ENCODE measurements at regions not wholly inside any gene's neighbourhood (a gene's known extent, or its start where the extent isn't known, plus 50 kb on each side); places are given as distances from the start of the nearest gene placed in this dataset.

- DNase-seq (ENCODE audit: low spot score): no peak
Measured at GRCh38 chr5:125602184-125602583, 821.0 kb upstream of the GRAMD2B start.

- DNase-seq (ENCODE audit: low spot score): no peak
Measured at GRCh38 chr5:125603321-125603720, 819.9 kb upstream of the GRAMD2B start.

- DNase-seq (ENCODE audit: low spot score): no peak
Measured at GRCh38 chr5:125604104-125604503, 819.1 kb upstream of the GRAMD2B start.

GRCh38 chr5:125607018-125607417 is 816.2 kb upstream of the GRAMD2B start:
- no peak for DNase-seq (ENCODE audit: low spot score)

- DNase-seq (ENCODE audit: low spot score): no peak
Measured at GRCh38 chr5:125609011-125609410, 814.2 kb upstream of the GRAMD2B start.

GRCh38 chr5:125610892-125611291 is 812.3 kb upstream of the GRAMD2B start:
- DNase-seq (ENCODE audit: low spot score): no peak

GRCh38 chr5:125611541-125611940 is 811.7 kb upstream of the GRAMD2B start:
- no peak for DNase-seq (ENCODE audit: low spot score)

- DNase-seq (ENCODE audit: low spot score): no peak
Measured at GRCh38 chr5:125612181-125612721, 811.0 kb upstream of the GRAMD2B start.

GRCh38 chr5:125612776-125613175 is 810.4 kb upstream of the GRAMD2B start:
- DNase-seq (ENCODE audit: low spot score): no peak

GRCh38 chr5:125630237-125630636 is 793.0 kb upstream of the GRAMD2B start:
- no peak for DNase-seq (ENCODE audit: low spot score)

GRCh38 chr5:125633523-125633922 is 789.7 kb upstream of the GRAMD2B start:
- DNase-seq (ENCODE audit: low spot score): no peak

- DNase-seq (ENCODE audit: low spot score): no peak
Measured at GRCh38 chr5:125634216-125634835, 788.9 kb upstream of the GRAMD2B start.

GRCh38 chr5:125639858-125640257 is 783.4 kb upstream of the GRAMD2B start:
- no peak for DNase-seq (ENCODE audit: low spot score)

GRCh38 chr5:125652761-125653160 is 770.4 kb upstream of the GRAMD2B start:
- no peak for DNase-seq (ENCODE audit: low spot score)

GRCh38 chr5:125654392-125654791 is 768.8 kb upstream of the GRAMD2B start:
- no peak for DNase-seq (ENCODE audit: low spot score)

- no peak for DNase-seq (ENCODE audit: low spot score)
Measured at GRCh38 chr5:125655156-125655555, 768.1 kb upstream of the GRAMD2B start.

- DNase-seq (ENCODE audit: low spot score): no peak
Measured at GRCh38 chr5:125657936-125658335, 765.3 kb upstream of the GRAMD2B start.

- DNase-seq (ENCODE audit: low spot score): no peak
Measured at GRCh38 chr5:125659316-125660023, 763.7 kb upstream of the GRAMD2B start.

- DNase-seq (ENCODE audit: low spot score): no peak
Measured at GRCh38 chr5:125660231-125660895, 762.8 kb upstream of the GRAMD2B start.

- DNase-seq (ENCODE audit: low spot score): no peak
Measured at GRCh38 chr5:125661584-125661983, 761.6 kb upstream of the GRAMD2B start.

- DNase-seq (ENCODE audit: low spot score): no peak
Measured at GRCh38 chr5:125668884-125669283, 754.3 kb upstream of the GRAMD2B start.

GRCh38 chr5:125673359-125673950 is 749.8 kb upstream of the GRAMD2B start:
- DNase-seq (ENCODE audit: low spot score): no peak

Measured in H4 (cell line).